ENCODE measurements at regions not wholly inside any gene's neighbourhood (a gene's known extent, or its start where the extent isn't known, plus 50 kb on each side); places are given as distances from the start of the nearest gene placed in this dataset.

GRCh38 chr2:126437016-126437415, 218.9 kb upstream of the GYPC start:
- TF ChIP-seq POLR2A (IDR thresholded peaks at IDR 0.05; ENCODE audit: low read depth, low read length) (no peak), PAX5 (IDR thresholded peaks at IDR 0.05; ENCODE audit: insufficient read depth, low read length, severe bottlenecking) (no peak), POLR2AphosphoS5 (IDR thresholded peaks at IDR 0.05; ENCODE audit: low read depth, low read length) (no peak), TAF1 (IDR thresholded peaks at IDR 0.05; ENCODE audit: low read depth, low read length) (no peak), SPI1 (IDR thresholded peaks at IDR 0.05; ENCODE audit: low read depth, low read length) (no peak), POU2F2 (IDR thresholded peaks at IDR 0.05; ENCODE audit: low read depth, low read length) (no peak)
